Retinal pigment epithelial cell (primary cell): ENCODE measurements at regions not wholly inside any gene's neighbourhood (a gene's known extent, or its start where the extent isn't known, plus 50 kb on each side); places are given as distances from the start of the nearest gene placed in this dataset.
A peak's percentile ranks its signal among the peaks of the same experiment; 100 is the strongest.

ENCODE experiments used
- DNase-seq: peaks from one replicate; pipeline ENCODE4 v3.0.0-alpha.2; 2010; ENCODE audit warnings: low read depth
- H3K4me3 ChIP-seq: 2 replicates; pipeline ENCODE4 v1.5.1; 2011; ENCODE audit warnings: mild to moderate bottlenecking, low read length, control low read depth, moderate library complexity
- TF ChIP-seq, protein P1 (sequence below): conservative IDR thresholded peaks from 2 replicates; pipeline ENCODE4 v1.5.1; 2011; ENCODE audit warnings: low read depth, low read length, control low read depth, inconsistent platforms

- H3K4me3 ChIP-seq = no peak overlapping the region
- DNase-seq = no peak
- TF ChIP-seq, protein P1, sequence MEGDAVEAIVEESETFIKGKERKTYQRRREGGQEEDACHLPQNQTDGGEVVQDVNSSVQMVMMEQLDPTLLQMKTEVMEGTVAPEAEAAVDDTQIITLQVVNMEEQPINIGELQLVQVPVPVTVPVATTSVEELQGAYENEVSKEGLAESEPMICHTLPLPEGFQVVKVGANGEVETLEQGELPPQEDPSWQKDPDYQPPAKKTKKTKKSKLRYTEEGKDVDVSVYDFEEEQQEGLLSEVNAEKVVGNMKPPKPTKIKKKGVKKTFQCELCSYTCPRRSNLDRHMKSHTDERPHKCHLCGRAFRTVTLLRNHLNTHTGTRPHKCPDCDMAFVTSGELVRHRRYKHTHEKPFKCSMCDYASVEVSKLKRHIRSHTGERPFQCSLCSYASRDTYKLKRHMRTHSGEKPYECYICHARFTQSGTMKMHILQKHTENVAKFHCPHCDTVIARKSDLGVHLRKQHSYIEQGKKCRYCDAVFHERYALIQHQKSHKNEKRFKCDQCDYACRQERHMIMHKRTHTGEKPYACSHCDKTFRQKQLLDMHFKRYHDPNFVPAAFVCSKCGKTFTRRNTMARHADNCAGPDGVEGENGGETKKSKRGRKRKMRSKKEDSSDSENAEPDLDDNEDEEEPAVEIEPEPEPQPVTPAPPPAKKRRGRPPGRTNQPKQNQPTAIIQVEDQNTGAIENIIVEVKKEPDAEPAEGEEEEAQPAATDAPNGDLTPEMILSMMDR = no peak
Measured at GRCh38 chr6:123747515-123747914, 56.1 kb upstream of the NKAIN2 start.

GRCh38 chr6:123745895-123746294, 57.8 kb upstream of the NKAIN2 start:
- DNase-seq = peak; percentile 79
- TF ChIP-seq, protein P1 = no peak

DNA sequence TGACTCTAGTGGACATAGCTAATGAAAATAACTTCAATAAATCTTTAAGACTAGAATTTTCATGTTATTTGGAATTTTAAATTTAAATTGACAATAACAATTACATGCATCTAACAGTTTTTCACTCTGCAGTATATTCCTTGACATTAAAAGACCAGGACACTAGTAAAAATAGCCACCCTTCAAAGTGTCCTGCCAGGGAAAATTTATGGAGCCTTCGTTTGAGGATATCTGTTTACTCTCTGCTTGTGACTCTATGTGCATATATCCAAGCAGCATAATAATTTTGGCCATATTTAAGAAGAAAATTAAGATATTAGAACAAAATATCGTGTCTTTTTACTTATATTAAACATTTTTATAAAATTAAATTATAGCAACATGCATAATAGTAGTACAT, 58.8 kb upstream of the NKAIN2 start:
- no peak overlapping the region for H3K4me3 ChIP-seq
- TF ChIP-seq, protein P1 = no peak
- no peak for DNase-seq

More at GRCh38 chr6:123745895-123746294, 57.8 kb upstream of the NKAIN2 start:
- H3K4me3 ChIP-seq = no peak overlapping the region

DNA sequence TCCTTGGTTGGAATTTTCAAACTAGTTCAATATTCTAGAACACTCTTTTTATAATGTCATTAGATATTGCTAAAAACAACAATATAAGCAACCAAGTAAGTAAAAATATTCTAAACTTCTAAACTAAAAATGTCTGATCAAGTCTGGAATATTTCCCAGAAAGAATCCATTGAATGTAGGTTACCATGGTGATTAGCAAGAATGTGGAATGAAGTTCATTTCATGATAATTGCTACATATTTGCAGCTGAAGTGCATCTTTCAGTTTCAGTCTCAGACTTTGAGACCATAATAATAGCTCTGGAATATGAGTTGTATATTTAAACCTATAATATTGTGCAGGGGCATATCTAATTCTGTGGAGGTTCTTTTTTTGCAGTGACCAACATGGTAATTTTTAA, 61.0 kb upstream of the NKAIN2 start:
- TF ChIP-seq, protein P1 = no peak
- peak; percentile 43 for DNase-seq
- H3K4me3 ChIP-seq = no peak overlapping the region

- H3K4me3 ChIP-seq = no peak overlapping the region
- no peak for DNase-seq
- TF ChIP-seq, protein P1 = no peak
Measured at GRCh38 chr6:123733180-123733579, 70.5 kb upstream of the NKAIN2 start.

- H3K4me3 ChIP-seq = no peak overlapping the region
- TF ChIP-seq, protein P1 = no peak
- peak; percentile 92 for DNase-seq
Measured at GRCh38 chr6:123716506-123716905, 79.8 kb upstream of the TRDN start.

- H3K4me3 ChIP-seq = no peak overlapping the region
- TF ChIP-seq, protein P1 = peak; percentile 45
- no peak for DNase-seq
Measured at GRCh38 chr6:123715006-123715863, 78.5 kb upstream of the TRDN start.
